NT2/D1 (cell line): ENCODE measurements at regions not wholly inside any gene's neighbourhood (a gene's known extent, or its start where the extent isn't known, plus 50 kb on each side); places are given as distances from the start of the nearest gene placed in this dataset.
"Not testable (repeated sequence)": the region's sequence is repeated elsewhere in the genome, so short reads cannot be mapped to it uniquely, and the experiment has no call there.

Experiments
- DNase-seq: peaks from one replicate; pipeline ENCODE4 v3.0.0-alpha.2; 2011; ENCODE audit warnings: low read depth, low spot score
- H3K27me3 ChIP-seq: 2 replicates; pipeline ENCODE4 v1.6.0; 2011; ENCODE audit warnings: mild to moderate bottlenecking; ENCODE audit not compliant: insufficient read length, insufficient read depth
- H3K36me3 ChIP-seq: 2 replicates; pipeline ENCODE4 v1.6.1; 2011; ENCODE audit warnings: mild to moderate bottlenecking, low read length, mixed read lengths; ENCODE audit not compliant: insufficient read depth, insufficient read length
- H3K4me1 ChIP-seq: 2 replicates; pipeline ENCODE4 v1.5.1; 2011; ENCODE audit not compliant: insufficient read depth, insufficient read length
- H3K4me3 ChIP-seq: 2 replicates; pipeline ENCODE4 v1.5.1; 2011; ENCODE audit warnings: low read depth; ENCODE audit not compliant: insufficient read length
- H3K9ac ChIP-seq: 2 replicates; pipeline ENCODE4 v1.6.0; 2011; ENCODE audit warnings: low read depth; ENCODE audit not compliant: insufficient read length
- H3K9me3 ChIP-seq: 2 replicates; pipeline ENCODE4 v1.5.1; 2011; ENCODE audit warnings: mild to moderate bottlenecking, low read length; ENCODE audit not compliant: insufficient read depth
- SUZ12 ChIP-seq: IDR thresholded peaks from 2 replicates; pipeline ENCODE4 v1.6.1; 2011; ENCODE audit not compliant: insufficient read length, insufficient read depth; ENCODE audit errors: extremely low read depth
- YY1 ChIP-seq: IDR thresholded peaks from 2 replicates; pipeline ENCODE4 v1.6.1; 2011; ENCODE audit not compliant: insufficient read length, insufficient read depth
- ZNF274 ChIP-seq: IDR thresholded peaks from 2 replicates; pipeline ENCODE4 v1.6.1; 2011; ENCODE audit warnings: mild to moderate bottlenecking, low read depth, low read length

GRCh38 chrX:1852082-1852481, 237.2 kb downstream of the ASMT start:
- TF ChIP-seq ZNF274: no peak
- no peak for TF ChIP-seq SUZ12
- no peak for TF ChIP-seq YY1
- Histone ChIP-seq H3K27me3 (no peaks in the 10 kb centered on the region), H3K9me3 (peaks cover 18% of the 10 kb centered on the region; the same call in 1 of the 2 replicates)

GRCh38 chrX:1853447-1853846, 238.6 kb downstream of the ASMT start:
- no peak overlapping the region for H3K9ac ChIP-seq
- H3K36me3 ChIP-seq: no peaks in the 10 kb centered on the region
- TF ChIP-seq ZNF274 (no peak), YY1 (no peak), SUZ12 (no peak)
- peaks cover 2% of the 10 kb centered on the region for H3K4me1 ChIP-seq
- H3K9me3 ChIP-seq: peaks cover 18% of the 10 kb centered on the region; the same call in 1 of the 2 replicates
- H3K4me3 ChIP-seq: no peak overlapping the region
- no peak for DNase-seq
- H3K27me3 ChIP-seq: no peaks in the 10 kb centered on the region

More at GRCh38 chrX:1852082-1852481, 237.2 kb downstream of the ASMT start:
- no peak overlapping the region for H3K9ac ChIP-seq
- H3K4me1 ChIP-seq: peaks cover 2% of the 10 kb centered on the region
- no peaks in the 10 kb centered on the region for H3K36me3 ChIP-seq
- H3K4me3 ChIP-seq: no peak overlapping the region
- no peak for DNase-seq

- H3K4me1 ChIP-seq: peaks cover 2% of the 10 kb centered on the region
- no peaks in the 10 kb centered on the region for H3K27me3 ChIP-seq
- no peak for DNase-seq
- H3K36me3 ChIP-seq: no peaks in the 10 kb centered on the region
- H3K9ac ChIP-seq: no peak overlapping the region
- no peak overlapping the region for H3K4me3 ChIP-seq
- H3K9me3 ChIP-seq: peaks cover 18% of the 10 kb centered on the region; the same call in 1 of the 2 replicates
- TF ChIP-seq ZNF274 (no peak), SUZ12 (no peak), YY1 (no peak)
Measured at GRCh38 chrX:1853916-1854315, 239.1 kb downstream of the ASMT start.

GRCh38 chrX:1854861-1855260, 240.0 kb downstream of the ASMT start:
- H3K36me3 ChIP-seq, H3K9ac ChIP-seq, H3K27me3 ChIP-seq, DNase-seq, H3K4me3 ChIP-seq, H3K4me1 ChIP-seq: not testable (repeated sequence)
- peaks cover 18% of the 10 kb centered on the region; the same call in 1 of the 2 replicates for H3K9me3 ChIP-seq

GRCh38 chrX:1859266-1859665, 244.4 kb downstream of the ASMT start:
- not testable (repeated sequence) for H3K27me3 ChIP-seq, H3K9me3 ChIP-seq, H3K9ac ChIP-seq, DNase-seq, H3K4me1 ChIP-seq, H3K36me3 ChIP-seq, H3K4me3 ChIP-seq

GRCh38 chrX:1860936-1861594, 246.2 kb downstream of the ASMT start:
- TF ChIP-seq YY1 (no peak), SUZ12 (no peak)
- no peak for DNase-seq
- Histone ChIP-seq H3K36me3 (no peaks in the 10 kb centered on the region), H3K4me3 (no peak overlapping the region), H3K9ac (no peak overlapping the region), H3K4me1 (no peaks in the 10 kb centered on the region), H3K27me3 (no peaks in the 10 kb centered on the region), H3K9me3 (no peaks in the 10 kb centered on the region)

- not testable (repeated sequence) for H3K9me3 ChIP-seq, H3K4me3 ChIP-seq, H3K9ac ChIP-seq, DNase-seq, H3K4me1 ChIP-seq, H3K36me3 ChIP-seq, H3K27me3 ChIP-seq
Measured at GRCh38 chrX:1863995-1864394, 249.1 kb downstream of the ASMT start.

GRCh38 chrX:1870421-1870820, 255.6 kb downstream of the ASMT start:
- no peak for TF ChIP-seq ZNF274
- no peak for TF ChIP-seq YY1
- TF ChIP-seq SUZ12: no peak
- Histone ChIP-seq H3K4me1 (no peaks in the 10 kb centered on the region), H3K27me3 (no peaks in the 10 kb centered on the region), H3K9ac (no peak overlapping the region), H3K36me3 (no peaks in the 10 kb centered on the region), H3K4me3 (no peak overlapping the region), H3K9me3 (no peaks in the 10 kb centered on the region)
- DNase-seq: no peak
